Liver (tissue), 7 donors: ENCODE measurements at regions not wholly inside any gene's neighbourhood (a gene's known extent, or its start where the extent isn't known, plus 50 kb on each side); places are given as distances from the start of the nearest gene placed in this dataset.

Experiments
- DNase-seq: peaks from one replicate; pipeline ENCODE4 v3.0.0-alpha.2; 2017; ENCODE audit warnings: low spot score
- H3K27ac ChIP-seq, 2 donors: one replicate each; pipeline ENCODE4 v1.7.0; 2013; ENCODE audit warnings: inconsistent platforms in 2 of 2, low read length in 2 of 2, control low read depth in 1 of 2, low read depth in 1 of 2, mild to moderate bottlenecking in 1 of 2
- H3K27me3 ChIP-seq, 4 donors: one replicate each; pipeline versions ENCODE4 v1.6.1 to v1.7.0; 2013; ENCODE audit warnings: low read length in 3 of 4, inconsistent platforms in 1 of 4, mild to moderate bottlenecking in 1 of 4, moderate library complexity in 1 of 4; ENCODE audit not compliant: control insufficient read depth in 4 of 4, insufficient read depth in 4 of 4
- H3K36me3 ChIP-seq, 4 donors: one replicate each; pipeline versions ENCODE4 v1.6.1 to v1.7.0; 2013; ENCODE audit warnings: low read length in 3 of 4, mild to moderate bottlenecking in 3 of 4, low read depth in 1 of 4, moderate library complexity in 1 of 4; ENCODE audit not compliant: control insufficient read depth in 4 of 4, insufficient read depth in 3 of 4
- H3K4me1 ChIP-seq, 4 donors: one replicate each; pipeline versions ENCODE4 v1.6.1 to v1.7.0; 2013; ENCODE audit warnings: low read length in 3 of 4, mild to moderate bottlenecking in 3 of 4, moderate library complexity in 1 of 4; ENCODE audit not compliant: control insufficient read depth in 4 of 4, insufficient read depth in 4 of 4
- H3K4me3 ChIP-seq, 3 donors: one replicate each; pipeline versions ENCODE4 v1.6.1 to v1.7.0; 2013; ENCODE audit warnings: low read length in 3 of 3, control low read depth in 1 of 3, low read depth in 1 of 3, mild to moderate bottlenecking in 1 of 3
- H3K9ac ChIP-seq, 2 donors: one replicate each; pipeline ENCODE4 v1.7.0; 2013; ENCODE audit warnings: low read length in 2 of 2, mild to moderate bottlenecking in 2 of 2, moderate library complexity in 2 of 2, control low read depth in 1 of 2, low read depth in 1 of 2
- H3K9me3 ChIP-seq, 4 donors: one replicate each; pipeline versions ENCODE4 v1.6.1 to v1.7.0; 2013; ENCODE audit warnings: low read length in 3 of 4; ENCODE audit not compliant: control insufficient read depth in 4 of 4
- EGR1 ChIP-seq, 2 donors: IDR thresholded peaks; 2 replicates each; pipeline ENCODE4 v1.6.1; 2016 to 2018; ENCODE audit warnings: antibody characterized with exemption in 2 of 2, low read depth in 2 of 2
- FOXA1 ChIP-seq: IDR thresholded peaks from 2 replicates; pipeline ENCODE4 v1.6.1; 2016; ENCODE audit warnings: antibody characterized with exemption
- HNF4A ChIP-seq, 2 donors: conservative IDR thresholded peaks; 2 replicates each; pipeline ENCODE4 v1.6.1; 2016; ENCODE audit warnings: antibody characterized with exemption in 2 of 2, mild to moderate bottlenecking in 2 of 2
- HNF4G ChIP-seq: IDR thresholded peaks from 2 replicates; pipeline ENCODE4 v1.6.1; 2016; ENCODE audit warnings: antibody characterized with exemption
- JUND ChIP-seq, 2 donors: IDR thresholded peaks; 2 replicates each; pipeline ENCODE4 v1.6.1; 2016; ENCODE audit warnings: antibody characterized with exemption in 2 of 2
- NR2F2 ChIP-seq: IDR thresholded peaks from 2 replicates; pipeline ENCODE4 v1.6.1; 2016; ENCODE audit warnings: antibody characterized with exemption
- RAD21 ChIP-seq, 2 donors: IDR thresholded peaks; 2 replicates each; pipeline ENCODE4 v1.6.1; 2016; ENCODE audit warnings: antibody characterized with exemption in 2 of 2, mild to moderate bottlenecking in 2 of 2
- RXRA ChIP-seq, 2 donors: IDR thresholded peaks; 2 replicates each; pipeline ENCODE4 v1.6.1; 2017 to 2018; ENCODE audit warnings: antibody characterized with exemption in 2 of 2, mild to moderate bottlenecking in 1 of 2
- SP1 ChIP-seq: IDR thresholded peaks from 2 replicates; pipeline ENCODE4 v1.6.1; 2018; ENCODE audit warnings: antibody characterized with exemption, mild to moderate bottlenecking
- TAF1 ChIP-seq: conservative IDR thresholded peaks from 2 replicates; pipeline ENCODE4 v1.6.1; 2016; ENCODE audit warnings: antibody characterized with exemption, mild to moderate bottlenecking
- WGBS: extraction: QIAGEN DNeasy Blood & Tissue Kit; methylation state at CpG from one replicate; pipeline ENCODE4 v1.1.7; 2013; 5-methylcytosine and 5-hydroxymethylcytosine counted together
- TF ChIP-seq, protein P1 (sequence below): IDR thresholded peaks from 2 replicates; pipeline ENCODE4 v1.6.1; 2016; ENCODE audit warnings: antibody characterized with exemption, mild to moderate bottlenecking
- TF ChIP-seq, protein P2 (sequence below): IDR thresholded peaks from 2 replicates; pipeline ENCODE4 v1.6.1; 2016; ENCODE audit warnings: antibody characterized with exemption
- TF ChIP-seq, protein P3 (sequence below): IDR thresholded peaks from 2 replicates; pipeline ENCODE4 v1.6.1; 2016; ENCODE audit warnings: antibody characterized with exemption
- TF ChIP-seq, protein P4 (sequence below): IDR thresholded peaks from 2 replicates; pipeline ENCODE4 v1.6.1; 2016; ENCODE audit warnings: antibody characterized with exemption
- donor health status: healthy.
- donor health status: healthy.
- donor health status: healthy.
- donor health status: healthy.

DNA sequence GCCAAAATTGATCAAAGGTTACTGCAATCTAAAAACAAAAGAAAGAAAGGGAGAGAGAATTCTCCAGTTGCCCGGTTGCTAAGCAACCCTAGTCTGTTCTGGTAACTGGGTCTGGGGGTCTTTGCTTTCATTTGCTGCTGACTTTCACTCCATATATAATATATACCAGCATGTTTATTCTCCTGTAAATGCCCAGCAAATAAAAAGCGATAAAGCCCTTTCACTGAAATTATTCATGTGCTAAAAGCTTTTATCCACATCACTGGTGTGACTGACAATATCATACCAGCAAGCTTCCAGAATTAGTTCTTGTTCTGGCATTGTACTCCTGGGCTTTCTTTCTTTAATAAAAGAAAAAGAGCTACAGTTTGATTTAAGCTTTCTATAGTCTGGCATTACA, 75.5 kb upstream of the ST8SIA3 start:
- Histone ChIP-seq H3K27ac (no peak overlapping the region), H3K9ac (no peak overlapping the region), H3K9me3 (no peaks in the 10 kb centered on the region), H3K27me3 (no peaks in the 10 kb centered on the region), H3K4me3 (no peak overlapping the region), H3K4me1 (no peaks in the 10 kb centered on the region), H3K36me3 (no peaks in the 10 kb centered on the region)
- WGBS: 90% methylated on average over 2 of the region's 2 CpGs
- DNase-seq: no peak
- TF ChIP-seq RXRA (IDR thresholded peaks at IDR 0.05): no peak
- TF ChIP-seq EGR1 (IDR thresholded peaks at IDR 0.05; ENCODE audit: low read depth in 2 of 2): no peak
- TF ChIP-seq, protein P1, sequence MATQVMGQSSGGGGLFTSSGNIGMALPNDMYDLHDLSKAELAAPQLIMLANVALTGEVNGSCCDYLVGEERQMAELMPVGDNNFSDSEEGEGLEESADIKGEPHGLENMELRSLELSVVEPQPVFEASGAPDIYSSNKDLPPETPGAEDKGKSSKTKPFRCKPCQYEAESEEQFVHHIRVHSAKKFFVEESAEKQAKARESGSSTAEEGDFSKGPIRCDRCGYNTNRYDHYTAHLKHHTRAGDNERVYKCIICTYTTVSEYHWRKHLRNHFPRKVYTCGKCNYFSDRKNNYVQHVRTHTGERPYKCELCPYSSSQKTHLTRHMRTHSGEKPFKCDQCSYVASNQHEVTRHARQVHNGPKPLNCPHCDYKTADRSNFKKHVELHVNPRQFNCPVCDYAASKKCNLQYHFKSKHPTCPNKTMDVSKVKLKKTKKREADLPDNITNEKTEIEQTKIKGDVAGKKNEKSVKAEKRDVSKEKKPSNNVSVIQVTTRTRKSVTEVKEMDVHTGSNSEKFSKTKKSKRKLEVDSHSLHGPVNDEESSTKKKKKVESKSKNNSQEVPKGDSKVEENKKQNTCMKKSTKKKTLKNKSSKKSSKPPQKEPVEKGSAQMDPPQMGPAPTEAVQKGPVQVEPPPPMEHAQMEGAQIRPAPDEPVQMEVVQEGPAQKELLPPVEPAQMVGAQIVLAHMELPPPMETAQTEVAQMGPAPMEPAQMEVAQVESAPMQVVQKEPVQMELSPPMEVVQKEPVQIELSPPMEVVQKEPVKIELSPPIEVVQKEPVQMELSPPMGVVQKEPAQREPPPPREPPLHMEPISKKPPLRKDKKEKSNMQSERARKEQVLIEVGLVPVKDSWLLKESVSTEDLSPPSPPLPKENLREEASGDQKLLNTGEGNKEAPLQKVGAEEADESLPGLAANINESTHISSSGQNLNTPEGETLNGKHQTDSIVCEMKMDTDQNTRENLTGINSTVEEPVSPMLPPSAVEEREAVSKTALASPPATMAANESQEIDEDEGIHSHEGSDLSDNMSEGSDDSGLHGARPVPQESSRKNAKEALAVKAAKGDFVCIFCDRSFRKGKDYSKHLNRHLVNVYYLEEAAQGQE: no peak
- TF ChIP-seq RAD21 (IDR thresholded peaks at IDR 0.05): no peak
- no peak for TF ChIP-seq HNF4A (conservative IDR thresholded peaks at IDR 0.05)
- TF ChIP-seq, protein P2, sequence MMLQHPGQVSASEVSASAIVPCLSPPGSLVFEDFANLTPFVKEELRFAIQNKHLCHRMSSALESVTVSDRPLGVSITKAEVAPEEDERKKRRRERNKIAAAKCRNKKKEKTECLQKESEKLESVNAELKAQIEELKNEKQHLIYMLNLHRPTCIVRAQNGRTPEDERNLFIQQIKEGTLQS: no peak
- no peak for TF ChIP-seq NR2F2
- TF ChIP-seq, protein P3, sequence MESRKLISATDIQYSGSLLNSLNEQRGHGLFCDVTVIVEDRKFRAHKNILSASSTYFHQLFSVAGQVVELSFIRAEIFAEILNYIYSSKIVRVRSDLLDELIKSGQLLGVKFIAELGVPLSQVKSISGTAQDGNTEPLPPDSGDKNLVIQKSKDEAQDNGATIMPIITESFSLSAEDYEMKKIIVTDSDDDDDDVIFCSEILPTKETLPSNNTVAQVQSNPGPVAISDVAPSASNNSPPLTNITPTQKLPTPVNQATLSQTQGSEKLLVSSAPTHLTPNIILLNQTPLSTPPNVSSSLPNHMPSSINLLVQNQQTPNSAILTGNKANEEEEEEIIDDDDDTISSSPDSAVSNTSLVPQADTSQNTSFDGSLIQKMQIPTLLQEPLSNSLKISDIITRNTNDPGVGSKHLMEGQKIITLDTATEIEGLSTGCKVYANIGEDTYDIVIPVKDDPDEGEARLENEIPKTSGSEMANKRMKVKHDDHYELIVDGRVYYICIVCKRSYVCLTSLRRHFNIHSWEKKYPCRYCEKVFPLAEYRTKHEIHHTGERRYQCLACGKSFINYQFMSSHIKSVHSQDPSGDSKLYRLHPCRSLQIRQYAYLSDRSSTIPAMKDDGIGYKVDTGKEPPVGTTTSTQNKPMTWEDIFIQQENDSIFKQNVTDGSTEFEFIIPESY: no peak

DNA sequence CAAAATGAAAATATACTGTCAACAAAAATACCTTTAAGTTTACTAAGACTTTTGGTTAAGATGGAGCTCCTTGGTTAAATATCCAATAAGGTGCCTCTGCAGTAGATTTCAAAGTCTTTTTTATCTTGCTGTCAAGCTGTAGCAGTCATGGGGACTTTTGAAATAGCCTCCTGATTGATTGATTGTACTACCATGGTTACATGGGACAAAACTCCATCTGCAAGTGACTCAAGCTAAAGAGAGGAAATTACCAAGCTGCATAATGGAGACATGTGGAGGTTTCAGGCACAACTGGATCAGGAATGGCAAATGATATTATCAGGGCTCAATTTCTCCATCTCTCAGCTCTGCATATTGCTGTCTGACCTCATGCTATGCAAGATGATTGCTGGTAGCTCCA, 73.4 kb upstream of the ST8SIA3 start:
- no peaks in the 10 kb centered on the region for H3K27me3 ChIP-seq

More for the DNA sequence above, 73.4 kb upstream of the ST8SIA3 start:
- Histone ChIP-seq H3K9ac (no peak overlapping the region), H3K27ac (no peak overlapping the region), H3K9me3 (no peaks in the 10 kb centered on the region), H3K36me3 (no peaks in the 10 kb centered on the region), H3K4me1 (no peaks in the 10 kb centered on the region), H3K4me3 (no peak overlapping the region)
- DNase-seq: no peak
- TF ChIP-seq, protein P3: no peak
- TF ChIP-seq TAF1: no peak
- no peak for TF ChIP-seq HNF4A (conservative IDR thresholded peaks at IDR 0.05)
- TF ChIP-seq SP1: no peak
- no peak for TF ChIP-seq HNF4G
- TF ChIP-seq, protein P1: no peak
- TF ChIP-seq NR2F2: no peak
- no peak for TF ChIP-seq RXRA (IDR thresholded peaks at IDR 0.05)
- TF ChIP-seq, protein P4, sequence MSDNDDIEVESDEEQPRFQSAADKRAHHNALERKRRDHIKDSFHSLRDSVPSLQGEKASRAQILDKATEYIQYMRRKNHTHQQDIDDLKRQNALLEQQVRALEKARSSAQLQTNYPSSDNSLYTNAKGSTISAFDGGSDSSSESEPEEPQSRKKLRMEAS: no peak
- TF ChIP-seq JUND (IDR thresholded peaks at IDR 0.05): no peak
- no peak for TF ChIP-seq RAD21 (IDR thresholded peaks at IDR 0.05)
- no peak for TF ChIP-seq FOXA1
